Left colon (tissue), 2 donors: ENCODE measurements at regions not wholly inside any gene's neighbourhood (a gene's known extent, or its start where the extent isn't known, plus 50 kb on each side); places are given as distances from the start of the nearest gene placed in this dataset.
"Not testable (repeated sequence)": the region's sequence is repeated elsewhere in the genome, so short reads cannot be mapped to it uniquely, and the experiment has no call there.

ENCODE experiments used
- ATAC-seq: fragments of 200-7000 bp; cut with Tn5 transposase; one replicate; pipeline ENCODE4 v1.9.1; 2020; ENCODE audit warnings: mild to moderate bottlenecking, moderate library complexity
- DNase-seq, 2 donors: peaks; one replicate each; pipeline ENCODE4 v3.0.0-alpha.2; 2020
- intact Hi-C, 2 donors: fragments of 100-400 bp; cut with DNase I in 1 of 2; cut with micrococcal nuclease in 1 of 2; formaldehyde crosslinking; loops; one replicate each; pipeline versions ENCODE4 v1.11.2 to v1.14.0; 2022; cut with DNase I, micrococcal nuclease
- donor health status: DM: no; HTN: no; CAD: no.
- donor health status: DM: yes; HTN: yes; CAD: no.

DNA sequence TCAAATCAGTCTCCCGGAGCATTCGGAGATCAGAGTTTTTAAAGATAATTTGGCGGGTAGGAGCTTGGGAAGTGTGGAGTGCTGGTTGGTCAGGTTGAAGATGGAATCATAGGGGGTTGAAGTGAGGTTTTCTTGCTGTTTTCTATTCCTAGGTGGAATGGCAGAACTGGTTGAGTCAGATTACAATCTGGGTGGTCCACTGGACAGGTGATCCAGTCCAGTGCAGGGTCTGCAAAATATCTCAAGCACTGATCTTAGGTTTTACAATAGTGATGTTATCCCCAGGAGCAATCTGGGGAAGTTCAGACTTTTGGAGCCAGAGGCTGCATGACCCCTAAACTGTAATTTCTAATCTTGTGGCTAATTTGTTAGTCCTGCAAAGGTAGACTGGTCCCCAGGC is 416.4 kb upstream of the MAGEB16 start:
- ATAC-seq, intact Hi-C loops, DNase-seq: not testable (repeated sequence)

- DNase-seq: no peak
- no peak for ATAC-seq
- intact Hi-C loops: no loop called here
Observed at GRCh38 chrX:35382966-35383365, 415.2 kb upstream of the MAGEB16 start.

DNA sequence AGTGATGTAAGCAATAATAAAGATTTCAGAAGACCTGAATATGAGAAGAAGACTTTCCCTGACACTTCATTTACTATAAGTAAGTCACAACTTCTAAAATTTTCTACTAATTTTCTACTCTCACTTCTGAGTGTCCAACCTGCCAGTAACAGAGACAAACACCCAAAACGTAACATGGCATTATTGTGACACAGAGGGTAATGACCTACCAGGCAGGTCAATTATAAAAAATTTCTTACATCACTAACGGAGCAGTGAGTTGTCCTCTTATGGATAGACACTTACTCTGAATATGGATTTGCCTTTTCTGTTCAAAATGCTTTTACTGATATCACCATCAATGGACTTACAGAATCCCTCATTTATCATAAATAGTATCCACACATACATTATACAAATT is 405.9 kb upstream of the MAGEB16 start:
- ATAC-seq (no peak), DNase-seq (no peak)
- intact Hi-C loops: no loop called here

- ATAC-seq (no peak), DNase-seq (no peak)
- intact Hi-C loops: no loop called here
Observed at GRCh38 chrX:35406386-35406785, 391.8 kb upstream of the MAGEB16 start.

DNA sequence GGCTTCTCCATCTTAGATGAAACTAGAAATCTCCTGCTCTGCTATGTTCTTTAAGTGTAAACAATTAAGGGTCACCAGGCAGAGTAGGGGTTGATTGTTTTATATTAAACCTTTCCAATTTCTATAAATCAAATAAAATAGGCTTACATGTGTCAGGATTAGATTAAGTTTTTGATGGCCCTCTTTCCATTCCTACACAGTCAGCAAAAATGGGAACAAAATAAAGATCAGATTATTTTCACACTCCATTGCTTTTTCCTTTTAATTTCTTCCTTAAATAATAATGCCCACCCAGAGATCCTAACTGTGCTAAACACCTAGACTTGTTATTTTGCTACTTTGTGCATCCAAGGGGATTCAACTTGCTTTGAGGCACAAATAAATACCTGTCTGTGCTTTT is 381.4 kb upstream of the MAGEB16 start:
- intact Hi-C loops: no loop called here
- DNase-seq (no peak), ATAC-seq (no peak)

GRCh38 chrX:35432056-35432455 is 366.1 kb upstream of the MAGEB16 start:
- ATAC-seq (no peak), DNase-seq (no peak)
- intact Hi-C loops: no loop called here

- DNase-seq (no peak), ATAC-seq (peak; percentile 7)
- intact Hi-C loops: no loop called here
Observed at GRCh38 chrX:35439034-35439660, 359.0 kb upstream of the MAGEB16 start.

DNA sequence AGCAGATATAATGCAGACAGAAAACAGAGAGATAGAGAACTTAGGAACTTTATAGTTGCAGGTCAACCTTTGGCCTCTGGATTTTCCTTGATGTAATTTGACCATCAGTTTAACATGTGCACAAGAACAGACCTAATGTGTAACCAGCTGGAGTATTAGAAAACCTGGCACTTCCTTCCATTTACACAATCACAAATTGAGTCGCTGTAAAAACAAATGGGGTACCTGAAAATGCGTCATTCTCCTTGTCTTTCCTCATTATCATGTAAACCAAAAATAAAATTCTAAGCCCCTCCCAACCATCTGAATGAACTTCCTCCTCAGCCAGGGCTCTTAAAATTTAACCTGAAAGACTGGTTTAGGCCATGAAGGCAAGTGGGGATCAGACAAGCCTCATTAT is 358.4 kb upstream of the MAGEB16 start:
- DNase-seq (no peak), ATAC-seq (peak; percentile 88)
- intact Hi-C loops: no loop called here

DNA sequence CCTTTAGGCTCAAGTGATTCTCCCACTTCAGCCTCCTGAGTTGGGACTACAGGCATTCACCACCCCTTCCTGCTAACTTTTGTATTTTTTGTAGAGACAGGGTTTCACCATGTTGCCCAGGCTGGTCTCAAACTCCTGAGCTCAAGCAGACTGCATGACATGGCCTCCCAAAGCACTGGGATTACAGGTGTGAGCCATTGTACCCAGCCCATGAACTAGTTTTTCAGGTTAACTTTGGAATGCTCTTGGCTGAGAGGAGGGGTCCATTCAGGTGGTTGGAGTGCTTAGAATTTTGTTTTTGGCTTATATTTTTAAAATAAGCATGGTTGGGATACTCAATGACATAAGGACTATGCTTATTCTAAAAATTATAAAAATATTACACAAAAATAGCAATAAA is 355.7 kb upstream of the MAGEB16 start:
- intact Hi-C loops: no loop called here
- no peak for ATAC-seq
- no peak for DNase-seq

- DNase-seq: peak; percentile 68 to 75
- intact Hi-C loops, ATAC-seq: not testable (repeated sequence)
Observed at GRCh38 chrX:35443091-35443582, 355.0 kb upstream of the MAGEB16 start.

DNA sequence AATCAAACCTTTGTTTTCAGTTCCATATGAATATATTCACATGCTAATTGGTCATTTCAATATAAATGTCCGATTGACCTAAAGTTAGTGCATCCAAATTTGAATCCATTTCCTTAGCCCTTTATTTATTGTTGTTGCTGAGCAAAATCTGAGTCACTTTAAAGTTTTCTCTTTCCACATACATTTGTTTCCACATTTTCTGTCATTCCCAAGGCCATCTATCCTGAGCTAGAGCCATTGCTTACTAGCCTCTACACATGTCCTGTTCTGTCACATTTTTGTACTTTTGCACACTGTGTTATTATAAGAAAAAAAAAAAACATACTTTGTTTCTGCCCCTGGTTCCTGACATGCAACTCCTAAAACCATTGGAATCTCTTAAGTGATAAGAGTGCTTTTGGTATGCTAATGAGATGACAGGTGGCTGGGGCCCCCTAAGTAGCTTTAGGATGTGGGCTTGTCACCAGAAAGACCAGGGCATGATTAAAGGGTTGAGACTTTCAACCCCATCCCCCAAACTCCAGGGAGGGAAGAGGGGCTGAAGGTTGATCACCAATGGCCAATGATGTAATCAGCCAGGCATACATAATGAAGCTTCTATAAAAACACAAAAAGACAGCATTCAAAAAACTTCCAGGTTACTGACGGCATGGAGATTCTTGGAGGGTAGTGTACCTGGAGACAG is 353.3 kb upstream of the MAGEB16 start:
- DNase-seq: no peak
- intact Hi-C loops: no loop called here
- ATAC-seq: no peak

DNA sequence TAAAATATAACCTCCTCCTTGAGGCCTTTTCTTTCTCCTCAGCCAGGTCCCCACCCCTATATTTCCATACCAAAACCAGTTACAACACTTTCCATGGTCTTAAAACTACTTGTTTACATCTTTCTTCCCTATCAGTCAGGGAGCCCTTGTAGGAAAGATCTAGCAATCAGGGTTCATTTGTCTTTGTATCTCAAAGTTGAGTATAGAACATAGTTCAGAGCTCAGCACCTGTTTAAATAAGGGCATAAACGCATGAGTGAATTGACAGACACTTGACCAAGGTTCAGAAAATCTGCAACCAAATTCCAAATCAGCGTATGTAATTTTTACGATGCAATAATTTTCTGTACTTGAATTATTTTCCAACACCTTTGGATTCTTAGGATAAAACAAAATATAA is 352.2 kb upstream of the MAGEB16 start:
- no peak for DNase-seq
- intact Hi-C loops: no loop called here
- ATAC-seq: peak; percentile 66

GRCh38 chrX:35456891-35457290 is 341.3 kb upstream of the MAGEB16 start:
- ATAC-seq (no peak), DNase-seq (no peak)
- intact Hi-C loops: no loop called here

- DNase-seq: no peak
- ATAC-seq: no peak
- intact Hi-C loops: no loop called here
Observed at GRCh38 chrX:35458142-35458541, 340.0 kb upstream of the MAGEB16 start.

GRCh38 chrX:35461164-35461563 is 337.0 kb upstream of the MAGEB16 start:
- DNase-seq: no peak
- no peak for ATAC-seq
- intact Hi-C loops: no loop called here

DNA sequence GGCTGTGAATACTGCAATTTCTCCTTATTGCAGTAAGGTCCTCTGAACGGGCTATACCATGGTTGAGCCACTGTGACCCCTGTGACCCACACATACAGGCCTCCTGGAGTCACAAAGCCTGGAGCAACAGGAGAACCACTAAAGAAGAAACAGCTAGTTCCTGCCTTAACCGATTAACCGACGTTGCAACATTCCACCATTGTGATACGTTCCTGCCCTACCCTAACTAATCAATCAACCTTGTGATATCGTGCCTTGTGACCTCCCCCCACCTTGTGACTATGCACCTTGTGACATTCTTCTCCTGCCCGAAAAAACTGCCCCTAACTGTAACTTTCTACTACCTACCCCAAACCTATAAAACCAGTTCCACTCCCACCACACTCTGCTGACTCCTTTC is 301.5 kb upstream of the MAGEB16 start:
- ATAC-seq, DNase-seq, intact Hi-C loops: not testable (repeated sequence)

GRCh38 chrX:35497453-35497852 is 300.7 kb upstream of the MAGEB16 start:
- intact Hi-C loops, DNase-seq, ATAC-seq: not testable (repeated sequence)

DNA sequence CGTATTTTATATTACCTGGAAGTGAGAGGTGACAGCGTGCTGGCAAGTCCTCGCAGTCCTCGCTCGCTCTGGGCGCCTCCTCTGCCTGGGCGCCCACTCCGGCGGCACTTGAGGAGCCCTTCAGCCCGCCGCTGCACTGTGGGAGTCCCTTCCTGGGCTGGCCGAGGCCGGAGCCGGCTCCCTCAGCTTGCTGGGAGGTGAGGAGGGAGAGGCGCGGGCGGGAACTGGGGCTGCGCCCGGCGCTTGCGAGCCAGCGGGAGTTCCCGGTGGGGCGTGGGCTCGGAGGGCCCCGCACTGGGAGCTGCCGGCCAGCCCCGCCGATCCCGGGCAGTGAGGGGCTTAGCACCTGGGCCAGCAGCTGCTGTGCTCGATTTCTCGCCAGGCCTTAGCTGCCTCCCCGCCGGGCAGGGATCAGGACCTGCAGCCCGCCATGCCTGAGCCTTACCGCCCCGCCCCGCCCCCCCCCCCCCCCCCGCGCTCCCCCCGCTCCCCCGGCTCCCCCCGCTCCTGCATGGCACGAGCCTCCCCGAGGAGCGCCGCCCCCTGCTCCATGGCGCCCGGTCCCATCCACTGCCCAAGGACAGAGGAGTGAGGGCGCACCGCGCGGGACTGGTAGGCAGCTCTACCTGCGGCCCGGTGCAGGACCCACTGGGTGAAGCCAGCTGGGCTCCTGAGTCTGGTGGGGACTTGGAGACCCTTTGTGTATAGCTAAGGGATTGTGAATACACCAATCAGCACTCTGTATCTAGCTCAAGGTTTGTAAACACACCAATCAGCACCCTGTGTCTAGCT is 298.9 kb upstream of the MAGEB16 start:
- DNase-seq: no peak
- intact Hi-C loops: no loop called here
- no peak for ATAC-seq

GRCh38 chrX:35507701-35508100 is 290.4 kb upstream of the MAGEB16 start:
- ATAC-seq (no peak), DNase-seq (no peak)
- intact Hi-C loops: no loop called here

DNA sequence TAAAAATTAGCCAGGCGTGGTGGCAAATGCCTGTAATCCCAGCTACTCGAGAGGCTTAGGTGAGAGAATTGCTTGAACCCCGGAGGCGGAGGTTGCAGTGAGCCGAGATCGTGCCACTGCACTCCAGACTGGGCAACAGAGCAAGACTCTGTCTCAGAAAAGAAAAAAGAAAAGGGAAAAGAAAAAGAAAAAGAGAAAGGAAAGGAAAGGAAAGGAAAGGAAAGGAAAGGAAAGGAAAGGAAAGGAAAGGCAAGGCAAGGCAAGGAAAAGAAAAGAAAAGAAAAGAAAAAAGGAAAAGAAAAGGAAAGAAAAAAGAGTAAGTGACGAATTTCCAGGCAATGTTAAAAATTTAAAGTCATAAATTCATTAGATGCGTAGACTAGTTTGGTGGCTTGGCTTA is 250.1 kb upstream of the MAGEB16 start:
- ATAC-seq, DNase-seq, intact Hi-C loops: not testable (repeated sequence)
